PFSK-1 (cell line): ENCODE measurements at regions not wholly inside any gene's neighbourhood (a gene's known extent, or its start where the extent isn't known, plus 50 kb on each side); places are given as distances from the start of the nearest gene placed in this dataset.

Experiments
- SIN3A ChIP-seq: IDR thresholded peaks from 2 replicates; pipeline ENCODE4 v1.6.1; 2012; ENCODE audit warnings: mild to moderate bottlenecking, low read length, moderate library complexity, borderline replicate concordance; ENCODE audit not compliant: insufficient read depth
- TAF1 ChIP-seq: IDR thresholded peaks from 2 replicates; pipeline ENCODE4 v1.6.1; 2012; ENCODE audit warnings: low read length, control low read depth, borderline replicate concordance; ENCODE audit not compliant: insufficient read depth
- TF ChIP-seq, protein P1 (sequence below), 2 experiments: IDR thresholded peaks; 2 replicates each; pipeline versions ENCODE4 v1.6.1 to v1.8.0; 2011 to 2012; ENCODE audit warnings: low read depth in 2 of 2, low read length in 2 of 2, control low read depth in 1 of 2, inconsistent platforms in 1 of 2, mild to moderate bottlenecking in 1 of 2, moderate library complexity in 1 of 2; ENCODE audit not compliant: insufficient read depth in 1 of 2

DNA sequence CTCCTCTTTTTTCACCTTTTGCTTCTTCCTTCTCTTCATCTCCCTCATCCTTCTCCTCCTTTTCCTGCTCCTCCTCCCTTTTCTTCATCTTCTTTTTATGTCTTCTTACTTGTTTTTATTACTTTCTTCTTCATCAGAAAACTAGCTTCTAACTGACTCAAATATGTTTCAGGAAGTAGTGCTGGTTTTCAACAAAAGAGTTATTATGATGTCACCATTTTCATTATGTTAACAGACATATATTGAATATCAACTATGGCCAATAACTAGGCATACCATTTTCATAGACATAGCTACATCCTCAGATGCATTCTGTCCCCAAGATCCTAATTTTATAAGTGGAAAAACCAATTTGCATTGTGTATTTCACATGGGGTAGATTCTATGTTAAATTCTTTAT, 252.9 kb upstream of the PAPPA start:
- no peak for TF ChIP-seq SIN3A
- TF ChIP-seq, protein P1, sequence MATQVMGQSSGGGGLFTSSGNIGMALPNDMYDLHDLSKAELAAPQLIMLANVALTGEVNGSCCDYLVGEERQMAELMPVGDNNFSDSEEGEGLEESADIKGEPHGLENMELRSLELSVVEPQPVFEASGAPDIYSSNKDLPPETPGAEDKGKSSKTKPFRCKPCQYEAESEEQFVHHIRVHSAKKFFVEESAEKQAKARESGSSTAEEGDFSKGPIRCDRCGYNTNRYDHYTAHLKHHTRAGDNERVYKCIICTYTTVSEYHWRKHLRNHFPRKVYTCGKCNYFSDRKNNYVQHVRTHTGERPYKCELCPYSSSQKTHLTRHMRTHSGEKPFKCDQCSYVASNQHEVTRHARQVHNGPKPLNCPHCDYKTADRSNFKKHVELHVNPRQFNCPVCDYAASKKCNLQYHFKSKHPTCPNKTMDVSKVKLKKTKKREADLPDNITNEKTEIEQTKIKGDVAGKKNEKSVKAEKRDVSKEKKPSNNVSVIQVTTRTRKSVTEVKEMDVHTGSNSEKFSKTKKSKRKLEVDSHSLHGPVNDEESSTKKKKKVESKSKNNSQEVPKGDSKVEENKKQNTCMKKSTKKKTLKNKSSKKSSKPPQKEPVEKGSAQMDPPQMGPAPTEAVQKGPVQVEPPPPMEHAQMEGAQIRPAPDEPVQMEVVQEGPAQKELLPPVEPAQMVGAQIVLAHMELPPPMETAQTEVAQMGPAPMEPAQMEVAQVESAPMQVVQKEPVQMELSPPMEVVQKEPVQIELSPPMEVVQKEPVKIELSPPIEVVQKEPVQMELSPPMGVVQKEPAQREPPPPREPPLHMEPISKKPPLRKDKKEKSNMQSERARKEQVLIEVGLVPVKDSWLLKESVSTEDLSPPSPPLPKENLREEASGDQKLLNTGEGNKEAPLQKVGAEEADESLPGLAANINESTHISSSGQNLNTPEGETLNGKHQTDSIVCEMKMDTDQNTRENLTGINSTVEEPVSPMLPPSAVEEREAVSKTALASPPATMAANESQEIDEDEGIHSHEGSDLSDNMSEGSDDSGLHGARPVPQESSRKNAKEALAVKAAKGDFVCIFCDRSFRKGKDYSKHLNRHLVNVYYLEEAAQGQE (IDR thresholded peaks at IDR 0.05; ENCODE audit: insufficient read depth in 1 of 2, low read depth in 2 of 2, low read length in 2 of 2), result no peak
- TF ChIP-seq TAF1, result no peak
